ENCODE measurements at regions not wholly inside any gene's neighbourhood (a gene's known extent, or its start where the extent isn't known, plus 50 kb on each side); places are given as distances from the start of the nearest gene placed in this dataset.

GRCh38 chr6:155936127-155936526 is 480.5 kb upstream of the NOX3 start:
- TF ChIP-seq CTCF (IDR thresholded peaks at IDR 0.05; ENCODE audit: partially characterized antibody, unreplicated experiment), result no peak
- H3K27me3 Mint-ChIP-seq (ENCODE audit: unreplicated experiment), result no peaks in the 10 kb centered on the region
- H3K9me3 Mint-ChIP-seq (ENCODE audit: unreplicated experiment), result no peaks in the 10 kb centered on the region
- no peak overlapping the region for H3K27ac Mint-ChIP-seq (ENCODE audit: unreplicated experiment)
- no peak for DNase-seq
- no peaks in the 10 kb centered on the region for H3K36me3 Mint-ChIP-seq (ENCODE audit: unreplicated experiment)
- H3K4me3 Mint-ChIP-seq (ENCODE audit: unreplicated experiment), result no peak overlapping the region
- H3K4me1 Mint-ChIP-seq (ENCODE audit: low read depth, unreplicated experiment), result peaks cover 3% of the 10 kb centered on the region

- no peak for TF ChIP-seq CTCF (IDR thresholded peaks at IDR 0.05; ENCODE audit: partially characterized antibody, unreplicated experiment)
- H3K36me3 Mint-ChIP-seq (ENCODE audit: unreplicated experiment), result no peaks in the 10 kb centered on the region
Observed at GRCh38 chr6:155916846-155917624, 461.4 kb upstream of the NOX3 start.

GRCh38 chr6:155915651-155916050 is 460.0 kb upstream of the NOX3 start:
- Mint-ChIP-seq H3K9me3 (ENCODE audit: unreplicated experiment) (no peaks in the 10 kb centered on the region), H3K4me3 (ENCODE audit: unreplicated experiment) (no peak overlapping the region), H3K27me3 (ENCODE audit: unreplicated experiment) (no peaks in the 10 kb centered on the region), H3K36me3 (ENCODE audit: unreplicated experiment) (no peaks in the 10 kb centered on the region), H3K27ac (ENCODE audit: unreplicated experiment) (no peak overlapping the region), H3K4me1 (ENCODE audit: low read depth, unreplicated experiment) (no peaks in the 10 kb centered on the region)
- no peak for TF ChIP-seq CTCF (IDR thresholded peaks at IDR 0.05; ENCODE audit: partially characterized antibody, unreplicated experiment)
- no peak for DNase-seq

More at GRCh38 chr6:155916846-155917624, 461.4 kb upstream of the NOX3 start:
- Mint-ChIP-seq H3K4me1 (ENCODE audit: low read depth, unreplicated experiment) (no peaks in the 10 kb centered on the region), H3K4me3 (ENCODE audit: unreplicated experiment) (no peak overlapping the region), H3K9me3 (ENCODE audit: unreplicated experiment) (no peaks in the 10 kb centered on the region), H3K27me3 (ENCODE audit: unreplicated experiment) (no peaks in the 10 kb centered on the region), H3K27ac (ENCODE audit: unreplicated experiment) (no peak overlapping the region)
- no peak for DNase-seq

GRCh38 chr6:155913816-155914215 is 458.2 kb upstream of the NOX3 start:
- no peak for TF ChIP-seq CTCF (IDR thresholded peaks at IDR 0.05; ENCODE audit: partially characterized antibody, unreplicated experiment)
- Mint-ChIP-seq H3K27me3 (ENCODE audit: unreplicated experiment) (no peaks in the 10 kb centered on the region), H3K4me1 (ENCODE audit: low read depth, unreplicated experiment) (no peaks in the 10 kb centered on the region), H3K9me3 (ENCODE audit: unreplicated experiment) (no peaks in the 10 kb centered on the region), H3K36me3 (ENCODE audit: unreplicated experiment) (no peaks in the 10 kb centered on the region), H3K4me3 (ENCODE audit: unreplicated experiment) (no peak overlapping the region), H3K27ac (ENCODE audit: unreplicated experiment) (no peak overlapping the region)
- no peak for DNase-seq

GRCh38 chr6:155909710-155910109 is 454.1 kb upstream of the NOX3 start:
- Mint-ChIP-seq H3K27ac (ENCODE audit: unreplicated experiment) (no peak overlapping the region), H3K9me3 (ENCODE audit: unreplicated experiment) (no peaks in the 10 kb centered on the region), H3K4me3 (ENCODE audit: unreplicated experiment) (no peak overlapping the region), H3K36me3 (ENCODE audit: unreplicated experiment) (no peaks in the 10 kb centered on the region), H3K27me3 (ENCODE audit: unreplicated experiment) (no peaks in the 10 kb centered on the region), H3K4me1 (ENCODE audit: low read depth, unreplicated experiment) (no peaks in the 10 kb centered on the region)
- no peak for TF ChIP-seq CTCF (IDR thresholded peaks at IDR 0.05; ENCODE audit: partially characterized antibody, unreplicated experiment)
- DNase-seq, result no peak
